PC-9 (cell line): ENCODE measurements at regions not wholly inside any gene's neighbourhood (a gene's known extent, or its start where the extent isn't known, plus 50 kb on each side); places are given as distances from the start of the nearest gene placed in this dataset.
A peak's percentile ranks its signal among the peaks of the same experiment; 100 is the strongest.

Experiments used
- BruUV-seq: library from RNA; stranded (reverse); fragments of 400-500 nt; replicated peaks from 2 replicates; lab custom pipeline; 2021; lab: Mats Ljungman, UMichigan
- CTCF ChIA-PET: fragments of 300-600 bp; sonication (Branson Sonifier 250); formaldehyde crosslinking; loops from one replicate; lab custom pipeline; 2022; ENCODE audit warnings: antibody characterized with exemption; lab: Charles Lee
- POLR2A ChIA-PET: fragments of 300-600 bp; sonication (Branson Sonifier 250); formaldehyde crosslinking; loops from one replicate; lab custom pipeline; 2022; ENCODE audit warnings: antibody characterized with exemption; ENCODE audit not compliant: unreplicated experiment; lab: Charles Lee
- DNase-seq, 2 experiments: peaks; one replicate each; pipeline versions ENCODE4 v3.0.0 to v3.0.0-alpha.2; 2015 to 2022; ENCODE audit warnings: mixed read lengths in 1 of 2
- H2AFZ ChIP-seq: fragments of 200-600 bp; sonication (generic); 2 replicates; pipeline ENCODE4 v1.8.1; 2017; ENCODE audit warnings: antibody characterized with exemption
- H3F3A ChIP-seq: fragments of 200-600 bp; sonication (generic); 2 replicates; pipeline ENCODE4 v1.8.1; 2017; ENCODE audit warnings: antibody characterized with exemption, mild to moderate bottlenecking, low read depth; ENCODE audit not compliant: insufficient read depth
- H3K27ac ChIP-seq: fragments of 200-600 bp; sonication (generic); 2 replicates; pipeline ENCODE4 v1.6.1; 2016; ENCODE audit warnings: mixed run types
- H3K27me3 ChIP-seq: fragments of 200-600 bp; sonication (generic); 2 replicates; pipeline ENCODE4 v1.6.1; 2016; ENCODE audit warnings: low read depth, mixed run types; ENCODE audit not compliant: insufficient read depth
- H3K36me3 ChIP-seq: fragments of 200-600 bp; sonication (generic); 2 replicates; pipeline ENCODE4 v1.6.1; 2016; ENCODE audit warnings: low read depth, mixed run types
- H3K4me1 ChIP-seq: fragments of 200-600 bp; sonication (generic); replicated peaks from 2 replicates; pipeline ENCODE4 v1.6.1; 2016; ENCODE audit warnings: mixed run types; ENCODE audit not compliant: insufficient read depth
- H3K4me2 ChIP-seq: fragments of 200-600 bp; sonication (generic); 2 replicates; pipeline ENCODE4 v1.6.1; 2017; ENCODE audit warnings: mixed run types
- H3K4me3 ChIP-seq: fragments of 200-600 bp; sonication (generic); 2 replicates; pipeline ENCODE4 v1.6.1; 2016; ENCODE audit warnings: mixed run types
- H3K79me2 ChIP-seq: fragments of 200-600 bp; sonication (generic); 2 replicates; pipeline ENCODE4 v1.6.1; 2017; ENCODE audit warnings: low read depth, mixed run types
- H3K9me2 ChIP-seq: fragments of 200-600 bp; sonication (generic); 2 replicates; pipeline ENCODE4 v1.8.1; 2017; ENCODE audit warnings: mild to moderate bottlenecking; ENCODE audit not compliant: insufficient read depth
- H3K9me3 ChIP-seq: fragments of 200-600 bp; sonication (generic); 2 replicates; pipeline ENCODE4 v1.8.1; 2016; ENCODE audit warnings: low read depth; ENCODE audit not compliant: insufficient read depth
- H4K20me1 ChIP-seq: fragments of 200-600 bp; sonication (generic); 2 replicates; pipeline ENCODE4 v1.8.1; 2017; ENCODE audit not compliant: insufficient read depth
- CTCF ChIP-seq: fragments of 200-600 bp; sonication (generic); conservative IDR thresholded peaks from 2 replicates; pipeline ENCODE4 v1.6.1; 2017; ENCODE audit warnings: mixed run types, antibody characterized with exemption, mild to moderate bottlenecking, moderate library complexity
- EZH2 ChIP-seq: fragments of 200-600 bp; sonication (generic); IDR thresholded peaks from 2 replicates; pipeline ENCODE4 v1.8.0; 2017; ENCODE audit warnings: antibody characterized with exemption, low read depth
- intact Hi-C: fragments of 100-400 bp; cut with micrococcal nuclease; formaldehyde crosslinking; loops from one replicate; pipeline ENCODE4 v1.10.0; 2022; ENCODE audit not compliant: unreplicated experiment

GRCh38 chr6:101077344-101077743 is 196.2 kb upstream of the ASCC3 start:
- POLR2A ChIA-PET = no interaction called here
- CTCF ChIA-PET = no interaction called here
- no peak for DNase-seq

GRCh38 chr6:101079696-101080270 is 198.7 kb upstream of the ASCC3 start:
- intact Hi-C loops = no loop called here
- Histone ChIP-seq H2AFZ (no peak overlapping the region), H3K79me2 (no peaks in the 10 kb centered on the region), H3K36me3 (no peaks in the 10 kb centered on the region), H3K9me3 (peaks cover 18% of the 10 kb centered on the region; the same call in 1 of the 2 replicates), H3K4me2 (peak overlapping the region; percentile 6; the same call in 1 of the 2 replicates), H3F3A (peaks cover 19% of the 10 kb centered on the region), H3K4me1 (peaks cover 44% of the 10 kb centered on the region), H3K27ac (peak overlapping the region; percentile 76), H4K20me1 (no peaks in the 10 kb centered on the region), H3K27me3 (no peaks in the 10 kb centered on the region), H3K9me2 (no peaks in the 10 kb centered on the region), H3K4me3 (no peak overlapping the region)
- TF ChIP-seq EZH2 = no peak
- no peak for TF ChIP-seq CTCF
- POLR2A ChIA-PET = interaction anchor here (0.6 kb wide), 1 partner anchor 23 kb away, joined by 3 read pairs; no protein-coding TSS in a partner anchor
- no TSS peak for BruUV-seq
- no peak for DNase-seq
- CTCF ChIA-PET = no interaction called here

More at GRCh38 chr6:101077344-101077743, 196.2 kb upstream of the ASCC3 start:
- no peaks in the 10 kb centered on the region for H3K79me2 ChIP-seq
- no peak overlapping the region for H2AFZ ChIP-seq
- H3K4me2 ChIP-seq = no peak overlapping the region
- TF ChIP-seq CTCF (no peak), EZH2 (no peak)
- no TSS peak for BruUV-seq
- no peaks in the 10 kb centered on the region for H3K36me3 ChIP-seq
- H4K20me1 ChIP-seq = no peaks in the 10 kb centered on the region
- H3K27me3 ChIP-seq = no peaks in the 10 kb centered on the region
- H3F3A ChIP-seq = no peaks in the 10 kb centered on the region
- H3K9me3 ChIP-seq = peaks cover 10% of the 10 kb centered on the region; the same call in 1 of the 2 replicates
- H3K27ac ChIP-seq = no peak overlapping the region
- H3K9me2 ChIP-seq = 0 out of 2 replicates have a peak, but pooled peaks cover 2% of the 10 kb centered on the region
- peaks cover 20% of the 10 kb centered on the region for H3K4me1 ChIP-seq
- intact Hi-C loops = no loop called here
- H3K4me3 ChIP-seq = no peak overlapping the region

- Histone ChIP-seq H3K4me3 (no peak overlapping the region), H3K9me2 (no peaks in the 10 kb centered on the region), H3K36me3 (no peaks in the 10 kb centered on the region), H2AFZ (0 out of 2 replicates have a peak overlapping the region, but pooled peaks have one; percentile 30), H3K4me1 (peaks cover 44% of the 10 kb centered on the region), H3K9me3 (peaks cover 24% of the 10 kb centered on the region), H3K4me2 (peak overlapping the region; percentile 6; the same call in 1 of the 2 replicates), H3K27ac (peak overlapping the region; percentile 76), H3K79me2 (no peaks in the 10 kb centered on the region), H3K27me3 (no peaks in the 10 kb centered on the region), H4K20me1 (no peaks in the 10 kb centered on the region), H3F3A (peaks cover 19% of the 10 kb centered on the region)
- no TSS peak for BruUV-seq
- CTCF ChIA-PET = no interaction called here
- POLR2A ChIA-PET = no interaction called here
- DNase-seq = peak in 1 of 2 experiments; percentile 86
- TF ChIP-seq CTCF (no peak), EZH2 (no peak)
- intact Hi-C loops = no loop called here
These were observed 199.5 kb upstream of the ASCC3 start for GRCh38 chr6:101080597-101080996.
